RWPE2 (cell line): ENCODE measurements at regions not wholly inside any gene's neighbourhood (a gene's known extent, or its start where the extent isn't known, plus 50 kb on each side); places are given as distances from the start of the nearest gene placed in this dataset.

Source experiments
- ATAC-seq: fragments of 200-7000 bp; cut with Tn5 transposase; 3 replicates; pipeline ENCODE4 v1.9.1; 2021; ENCODE audit warnings: low read depth
- DNase-seq: peaks from one replicate; pipeline ENCODE4 v3.0.0-alpha.2; 2020; ENCODE audit warnings: low spot score
- H3K27ac ChIP-seq: fragments of 450-650 bp; 2 replicates; pipeline ENCODE4 v1.5.1; 2017; ENCODE audit warnings: mild to moderate bottlenecking; ENCODE audit not compliant: poor library complexity, severe bottlenecking
- H3K27me3 ChIP-seq: fragments of 250-450 bp; sonication (Bioruptor Pico); 2 replicates; pipeline ENCODE4 v1.5.1; 2021; ENCODE audit warnings: mild to moderate bottlenecking, moderate library complexity; ENCODE audit not compliant: insufficient read depth, poor library complexity, severe bottlenecking
- H3K36me3 ChIP-seq: fragments of 250-450 bp; sonication (Bioruptor Pico); 2 replicates; pipeline ENCODE4 v1.5.1; 2020; ENCODE audit warnings: low read depth, mild to moderate bottlenecking, moderate library complexity
- H3K4me1 ChIP-seq: fragments of 250-450 bp; sonication (Bioruptor Pico); 2 replicates; pipeline ENCODE4 v1.5.1; 2021; ENCODE audit warnings: mild to moderate bottlenecking, moderate library complexity; ENCODE audit not compliant: insufficient read depth, poor library complexity, severe bottlenecking
- H3K4me3 ChIP-seq: fragments of 250-450 bp; sonication (Bioruptor Pico); 2 replicates; pipeline ENCODE4 v1.5.1; 2021; ENCODE audit warnings: mild to moderate bottlenecking, moderate library complexity; ENCODE audit not compliant: severe bottlenecking
- H3K9me3 ChIP-seq: fragments of 250-450 bp; sonication (Bioruptor Pico); 2 replicates; pipeline ENCODE4 v1.5.1; 2021; ENCODE audit warnings: mild to moderate bottlenecking, moderate library complexity; ENCODE audit not compliant: severe bottlenecking
- CTCF ChIP-seq: fragments of 450-650 bp; IDR thresholded peaks from one replicate; pipeline ENCODE4 v1.5.1; 2017; ENCODE audit warnings: mild to moderate bottlenecking, moderate library complexity; ENCODE audit not compliant: poor library complexity, severe bottlenecking

DNA sequence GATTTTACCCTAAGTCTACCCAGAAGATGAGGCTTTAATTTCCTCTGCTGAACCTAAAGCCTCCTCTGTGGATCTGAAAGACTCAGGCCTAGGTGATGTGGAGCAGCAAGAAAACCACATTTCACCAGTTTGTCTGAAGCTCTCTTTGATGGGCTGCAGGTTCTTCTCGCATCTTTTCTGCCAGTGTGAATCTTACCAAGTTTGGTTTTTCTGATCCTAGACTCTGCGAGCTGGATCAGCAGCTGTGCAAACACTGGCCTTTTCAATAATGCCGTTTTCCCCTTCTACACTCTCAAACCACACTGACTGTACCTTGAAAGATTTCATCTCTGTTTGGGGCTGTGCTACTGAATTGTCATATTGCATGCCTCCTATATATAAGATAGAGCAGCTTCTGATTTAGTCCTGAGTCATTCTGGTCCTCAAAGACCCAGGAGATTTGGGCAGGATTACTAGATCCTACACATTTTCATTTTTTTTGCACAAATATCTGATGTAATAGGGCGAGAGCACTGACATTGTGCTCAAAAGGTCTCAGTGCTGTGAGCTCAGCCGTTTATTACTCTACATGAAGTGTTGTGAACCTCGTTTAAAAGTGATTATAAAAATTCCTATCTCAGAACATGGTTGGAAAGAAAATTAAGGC is 133.6 kb upstream of the FAM9C start:
- Histone ChIP-seq H3K27ac (no peak overlapping the region), H3K27me3 (no peaks in the 10 kb centered on the region), H3K4me3 (no peak overlapping the region), H3K4me1 (no peaks in the 10 kb centered on the region), H3K36me3 (no peaks in the 10 kb centered on the region), H3K9me3 (no peaks in the 10 kb centered on the region)
- DNase-seq (no peak), ATAC-seq (no peak)
- TF ChIP-seq CTCF: no peak

- Histone ChIP-seq H3K4me3 (no peak overlapping the region), H3K27ac (no peak overlapping the region), H3K4me1 (no peaks in the 10 kb centered on the region), H3K36me3 (no peaks in the 10 kb centered on the region), H3K9me3 (no peaks in the 10 kb centered on the region), H3K27me3 (no peaks in the 10 kb centered on the region)
- ATAC-seq: no peak
- no peak for DNase-seq
- TF ChIP-seq CTCF: no peak
Observed at GRCh38 chrX:13175056-13175455, 130.6 kb upstream of the FAM9C start.

DNA sequence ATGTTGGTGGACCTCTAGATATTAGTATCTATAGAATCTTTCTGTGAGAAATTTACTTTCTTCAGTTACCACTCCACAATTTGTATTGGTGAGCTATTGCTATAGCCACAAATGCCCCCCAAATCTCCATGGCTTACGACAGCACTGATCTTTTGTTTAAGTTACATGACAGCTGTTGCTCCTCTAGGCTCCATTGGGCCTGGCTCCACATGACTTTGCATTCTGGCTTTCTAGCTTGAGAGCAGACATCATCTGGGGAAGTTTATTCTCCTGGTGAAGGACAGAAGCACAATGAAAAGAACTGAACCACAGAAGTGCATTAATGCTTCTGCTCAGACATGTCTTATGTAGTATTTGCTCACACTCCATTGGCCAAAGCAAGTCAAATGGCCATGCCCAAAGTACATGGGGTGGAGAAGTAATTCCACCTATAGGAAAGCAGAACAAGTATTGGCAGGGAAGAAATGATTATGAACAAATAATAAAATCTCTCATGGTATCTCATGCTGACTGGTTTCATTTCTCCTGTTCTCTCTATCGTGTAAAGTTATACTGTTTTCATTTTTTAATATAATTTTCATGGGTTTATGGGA is 126.6 kb upstream of the FAM9C start:
- ATAC-seq (no peak), DNase-seq (no peak)
- no peak overlapping the region for H3K4me3 ChIP-seq
- H3K4me1 ChIP-seq: no peaks in the 10 kb centered on the region
- no peak overlapping the region for H3K27ac ChIP-seq
- no peaks in the 10 kb centered on the region for H3K27me3 ChIP-seq
- no peaks in the 10 kb centered on the region for H3K36me3 ChIP-seq
- no peaks in the 10 kb centered on the region for H3K9me3 ChIP-seq
- no peak for TF ChIP-seq CTCF

DNA sequence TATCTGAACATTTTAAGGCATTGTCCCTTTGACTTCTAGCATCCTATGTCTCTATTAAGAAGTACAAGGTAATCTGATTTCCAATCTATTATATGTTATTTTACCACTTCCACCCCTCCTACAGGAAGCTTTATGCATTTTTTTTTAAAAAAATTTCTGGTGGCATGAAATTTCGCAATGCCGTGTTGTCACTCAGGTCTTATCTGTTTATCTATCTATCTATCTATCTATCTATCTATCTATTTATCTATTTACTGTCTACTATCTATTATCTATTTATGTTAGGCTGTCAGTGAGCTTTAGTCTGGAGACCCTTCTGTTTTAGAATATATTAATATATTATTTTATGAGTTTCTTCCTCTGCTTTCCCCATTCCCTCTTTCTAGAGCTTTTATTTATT is 125.3 kb upstream of the FAM9C start:
- Histone ChIP-seq H3K27me3 (no peaks in the 10 kb centered on the region), H3K36me3 (no peaks in the 10 kb centered on the region), H3K9me3 (no peaks in the 10 kb centered on the region), H3K27ac (no peak overlapping the region), H3K4me3 (no peak overlapping the region), H3K4me1 (no peaks in the 10 kb centered on the region)
- TF ChIP-seq CTCF: no peak
- ATAC-seq (no peak), DNase-seq (no peak)

- Histone ChIP-seq H3K27me3 (no peaks in the 10 kb centered on the region), H3K36me3 (no peaks in the 10 kb centered on the region), H3K4me3 (no peak overlapping the region), H3K4me1 (no peaks in the 10 kb centered on the region), H3K9me3 (no peaks in the 10 kb centered on the region), H3K27ac (no peak overlapping the region)
- ATAC-seq (no peak), DNase-seq (no peak)
- TF ChIP-seq CTCF: no peak
Observed at GRCh38 chrX:13168269-13168668, 123.8 kb upstream of the FAM9C start.
